IMR-90 (cell line): ENCODE measurements at regions not wholly inside any gene's neighbourhood (a gene's known extent, or its start where the extent isn't known, plus 50 kb on each side); places are given as distances from the start of the nearest gene placed in this dataset.

ENCODE experiments used
- ATAC-seq: fragments of 200-7000 bp; cut with Tn5 transposase; 2 replicates; pipeline ENCODE4 v1.9.1; 2020; ENCODE audit warnings: low read depth, mild to moderate bottlenecking, moderate library complexity
- BruUV-seq: library from RNA; stranded (reverse); fragments of 400-500 nt; replicated peaks from 2 replicates; lab custom pipeline; 2021; lab: Mats Ljungman, UMichigan
- CTCF ChIA-PET: fragments of 300-600 bp; formaldehyde crosslinking; extraction: SDS; loops from one replicate; lab custom pipeline; 2021; ENCODE audit warnings: antibody characterized with exemption; lab: Yijun Ruan, JAX
- POLR2A ChIA-PET: fragments of 300-600 bp; sonication (Branson Sonifier 250); formaldehyde crosslinking; loops from one replicate; lab custom pipeline; 2022; ENCODE audit warnings: antibody characterized with exemption; ENCODE audit not compliant: unreplicated experiment; lab: Charles Lee
- DNase-seq: peaks from one replicate; pipeline ENCODE4 v3.0.0; 2013
- H2AFZ ChIP-seq: replicated peaks from 2 replicates; pipeline ENCODE3; 2013; ENCODE audit warnings: low read length, mild to moderate bottlenecking; ENCODE audit not compliant: poor library complexity
- H2AK5ac ChIP-seq: 2 replicates; pipeline ENCODE4 v1.6.1; 2013; ENCODE audit warnings: low read depth, low read length, inconsistent platforms
- H2AK9ac ChIP-seq: replicated peaks from 2 replicates; pipeline ENCODE3; 2013; ENCODE audit warnings: mild to moderate bottlenecking, low read depth, low read length, moderate library complexity; ENCODE audit not compliant: poor library complexity
- H2BK120ac ChIP-seq: 2 replicates; pipeline ENCODE4 v1.6.1; 2013; ENCODE audit warnings: low read depth, low read length, inconsistent platforms
- H2BK15ac ChIP-seq: 3 replicates; pipeline ENCODE4 v1.6.1; 2013; ENCODE audit warnings: low read depth, low read length, inconsistent platforms
- H2BK20ac ChIP-seq: 2 replicates; pipeline ENCODE4 v1.6.1; 2013; ENCODE audit warnings: low read depth, mild to moderate bottlenecking, inconsistent platforms, low read length, moderate library complexity
- H2BK5ac ChIP-seq: 2 replicates; pipeline ENCODE4 v1.6.1; 2013; ENCODE audit warnings: mild to moderate bottlenecking, low read depth, low read length, inconsistent platforms; ENCODE audit not compliant: poor library complexity, severe bottlenecking
- H3K14ac ChIP-seq: replicated peaks from 2 replicates; pipeline ENCODE4 v1.6.1; 2013; ENCODE audit warnings: low read depth, low read length, inconsistent platforms
- H3K18ac ChIP-seq: 2 replicates; pipeline ENCODE4 v1.6.1; 2013; ENCODE audit warnings: low read depth, low read length, control low read depth
- H3K23ac ChIP-seq: 2 replicates; pipeline ENCODE4 v1.6.1; 2013; ENCODE audit warnings: low read depth, low read length, inconsistent platforms
- H3K27ac ChIP-seq: 2 replicates; pipeline ENCODE4 v1.5.1; 2013; ENCODE audit warnings: mild to moderate bottlenecking, control low read depth, low read length; ENCODE audit not compliant: insufficient read depth
- H3K27me3 ChIP-seq: 2 replicates; pipeline ENCODE4 v1.6.1; 2013; ENCODE audit warnings: low read length; ENCODE audit not compliant: control insufficient read depth, insufficient read depth
- H3K36me3 ChIP-seq: 2 replicates; pipeline ENCODE4 v1.6.1; 2013; ENCODE audit warnings: low read length, mixed read lengths; ENCODE audit not compliant: control insufficient read depth, insufficient read depth
- H3K4ac ChIP-seq: 2 replicates; pipeline ENCODE4 v1.6.1; 2013; ENCODE audit warnings: low read depth, low read length, inconsistent platforms
- H3K4me1 ChIP-seq: 2 replicates; pipeline ENCODE4 v1.6.1; 2013; ENCODE audit warnings: low read length, mixed read lengths; ENCODE audit not compliant: control insufficient read depth, insufficient read depth
- H3K4me2 ChIP-seq: 2 replicates; pipeline ENCODE4 v1.6.1; 2013; ENCODE audit warnings: low read depth, mild to moderate bottlenecking, control low read depth, low read length, moderate library complexity
- H3K4me3 ChIP-seq: 2 replicates; pipeline ENCODE4 v1.5.1; 2013; ENCODE audit warnings: low read depth, mild to moderate bottlenecking, control low read depth, low read length, moderate library complexity; ENCODE audit not compliant: insufficient read depth
- H3K56ac ChIP-seq: 2 replicates; pipeline ENCODE4 v1.6.1; 2013; ENCODE audit warnings: low read length, inconsistent platforms; ENCODE audit not compliant: insufficient read depth; ENCODE audit errors: extremely low read depth
- H3K79me1 ChIP-seq, 2 experiments: 2 replicates each; pipeline ENCODE4 v1.6.1; 2013; ENCODE audit warnings: low read length in 2 of 2, inconsistent platforms in 1 of 2, low read depth in 1 of 2
- H3K9ac ChIP-seq: 2 replicates; pipeline ENCODE4 v1.6.1; 2013; ENCODE audit warnings: low read depth, low read length, control low read depth
- H3K9me1 ChIP-seq: 2 replicates; pipeline ENCODE4 v1.6.1; 2013; ENCODE audit warnings: low read length, inconsistent platforms; ENCODE audit not compliant: insufficient read depth
- H3K9me3 ChIP-seq: 2 replicates; pipeline ENCODE4 v1.6.1; 2013; ENCODE audit warnings: low read length; ENCODE audit not compliant: control insufficient read depth, insufficient read depth
- H4K20me1 ChIP-seq: 2 replicates; pipeline ENCODE4 v1.6.1; 2013; ENCODE audit warnings: low read length, inconsistent platforms; ENCODE audit not compliant: insufficient read depth
- H4K5ac ChIP-seq: 2 replicates; pipeline ENCODE4 v1.6.1; 2013; ENCODE audit warnings: mild to moderate bottlenecking, low read depth, low read length, control low read depth
- H4K8ac ChIP-seq, 2 experiments: 2 replicates each; pipeline ENCODE4 v1.6.1; 2013; ENCODE audit warnings: low read depth in 2 of 2, low read length in 2 of 2, control low read depth in 1 of 2, inconsistent platforms in 1 of 2
- H4K91ac ChIP-seq: 2 replicates; pipeline ENCODE4 v1.6.1; 2013; ENCODE audit warnings: low read depth, low read length, inconsistent platforms; ENCODE audit not compliant: insufficient read depth
- BHLHE40 ChIP-seq: fragments of 150-350 bp; IDR thresholded peaks from 2 replicates; pipeline ENCODE4 v1.6.1; 2016; ENCODE audit warnings: mild to moderate bottlenecking, low read depth, low read length
- CEBPB ChIP-seq: IDR thresholded peaks from 2 replicates; pipeline ENCODE4 v1.6.1; 2012; ENCODE audit warnings: low read depth, low read length, improper control_type of control experiment
- CHD1 ChIP-seq: IDR thresholded peaks from 2 replicates; pipeline ENCODE4 v1.6.1; 2012; ENCODE audit warnings: low read depth, low read length, improper control_type of control experiment
- CTCF ChIP-seq: conservative IDR thresholded peaks from 2 replicates; pipeline ENCODE4 v1.5.1; 2012; ENCODE audit warnings: mild to moderate bottlenecking, low read depth, low read length, improper control_type of control experiment
- FOS ChIP-seq: fragments of 150-350 bp; IDR thresholded peaks from 2 replicates; pipeline ENCODE4 v1.6.1; 2016; ENCODE audit warnings: low read depth, low read length
- MAFK ChIP-seq: IDR thresholded peaks from 2 replicates; pipeline ENCODE4 v1.6.1; 2012; ENCODE audit warnings: low read depth, low read length, improper control_type of control experiment
- MAZ ChIP-seq: IDR thresholded peaks from 2 replicates; pipeline ENCODE4 v1.6.1; 2012; ENCODE audit warnings: low read depth, mild to moderate bottlenecking, low read length, improper control_type of control experiment, moderate library complexity, borderline replicate concordance
- MXI1 ChIP-seq: IDR thresholded peaks from 2 replicates; pipeline ENCODE4 v1.6.1; 2012; ENCODE audit warnings: low read depth, mild to moderate bottlenecking, low read length, moderate library complexity, borderline replicate concordance
- NFE2L2 ChIP-seq: fragments of 150-350 bp; IDR thresholded peaks from 2 replicates; pipeline ENCODE4 v1.6.1; 2016; ENCODE audit warnings: low read depth, mild to moderate bottlenecking, low read length
- POLR2A ChIP-seq: IDR thresholded peaks from 2 replicates; pipeline ENCODE4 v1.6.1; 2012; ENCODE audit warnings: mild to moderate bottlenecking, low read depth, low read length
- RAD21 ChIP-seq: IDR thresholded peaks from 2 replicates; pipeline ENCODE4 v1.6.1; 2012; ENCODE audit warnings: low read length, improper control_type of control experiment
- RCOR1 ChIP-seq: IDR thresholded peaks from 2 replicates; pipeline ENCODE4 v1.6.1; 2012; ENCODE audit warnings: mild to moderate bottlenecking, low read length, improper control_type of control experiment; ENCODE audit not compliant: insufficient replicate concordance
- RFX5 ChIP-seq: IDR thresholded peaks from 2 replicates; pipeline ENCODE4 v1.8.0; 2012; ENCODE audit warnings: low read depth, mild to moderate bottlenecking, low read length, moderate library complexity
- SMC3 ChIP-seq: fragments of 150-350 bp; IDR thresholded peaks from 2 replicates; pipeline ENCODE4 v1.6.1; 2016; ENCODE audit warnings: low read depth, mild to moderate bottlenecking, antibody characterized with exemption, low read length, moderate library complexity
- WGBS, 2 experiments: methylation state at CpG; one replicate each; pipeline versions ENCODE4 v1.1.5 to v1.1.7; 2013; ENCODE audit warnings: missing lambda C conversion rate in 2 of 2; ENCODE audit not compliant: insufficient read length in 1 of 2; ENCODE audit errors: extremely low coverage in 2 of 2; 5-methylcytosine and 5-hydroxymethylcytosine counted together
- dilution Hi-C: fragments of 300-500 bp; cut with HindIII; formaldehyde crosslinking; loops from one replicate; pipeline ENCODE4 v1.14.3; 2018; ENCODE audit warnings: low sequenced_read_pairs; ENCODE audit not compliant: unreplicated experiment
- in situ Hi-C: fragments of 300-500 bp; cut with MboI; formaldehyde crosslinking; loops from 3 replicates; pipeline ENCODE4 v1.14.3; 2019; ENCODE audit warnings: low sequenced_read_pairs, inconsistent platforms, mixed read lengths
- intact Hi-C: fragments of 100-400 bp; cut with micrococcal nuclease; formaldehyde crosslinking; loops from 2 replicates; pipeline ENCODE4 v1.10.0; 2022

GRCh38 chr13:107458269-107458668, 757.1 kb downstream of the LIG4 start:
- 0 out of 2 replicates have a peak overlapping the region, but pooled peaks have one; percentile 14 for H3K14ac ChIP-seq
- H2BK5ac ChIP-seq, result no peak overlapping the region
- no peak overlapping the region for H3K18ac ChIP-seq
- 88% methylated on average over 3 of the region's 10 CpGs; no CpG with 5 or more reads in 1 of the 2 experiments for WGBS, 2 experiments
- H2AK9ac ChIP-seq, result no peak overlapping the region
- H2BK120ac ChIP-seq, result peak overlapping the region; percentile 52; the same call in 1 of the 2 replicates
- ChIA-PET CTCF (no interaction called here), POLR2A (no interaction called here)
- H3K9me3 ChIP-seq, result peaks cover 2% of the 10 kb centered on the region
- peak overlapping the region; percentile 50 for H3K4ac ChIP-seq
- H2AFZ ChIP-seq, result no peak overlapping the region
- H3K9ac ChIP-seq, result no peak overlapping the region
- H3K27ac ChIP-seq, result no peak overlapping the region
- no peak for TF ChIP-seq SMC3
- TF ChIP-seq BHLHE40, result no peak
- no peak for TF ChIP-seq MAFK
- no peak for TF ChIP-seq CTCF
- no peak for TF ChIP-seq MAZ
- TF ChIP-seq CHD1, result no peak
- no peak for TF ChIP-seq FOS
- TF ChIP-seq RAD21, result no peak
- no peak for TF ChIP-seq MXI1
- no peak for TF ChIP-seq CEBPB
- TF ChIP-seq RFX5, result no peak
- no peak for TF ChIP-seq RCOR1
- TF ChIP-seq POLR2A, result no peak
- TF ChIP-seq NFE2L2, result no peak
- no peak overlapping the region for H4K91ac ChIP-seq
- peaks cover 9% of the 10 kb centered on the region for H3K4me1 ChIP-seq
- H3K56ac ChIP-seq, result no peak overlapping the region
- H4K8ac ChIP-seq, result no peak overlapping the region; a peak in 1 of 4 replicates
- H3K23ac ChIP-seq, result no peak overlapping the region
- DNase-seq, result no peak
- no peak overlapping the region for H3K4me3 ChIP-seq
- H3K36me3 ChIP-seq, result no peaks in the 10 kb centered on the region; the same call in 1 of the 2 replicates
- H2AK5ac ChIP-seq, result peak overlapping the region; percentile 92; the same call in 1 of the 2 replicates
- no TSS peak for BruUV-seq
- H4K20me1 ChIP-seq, result 0 out of 2 replicates have a peak, but pooled peaks cover 3% of the 10 kb centered on the region
- H2BK15ac ChIP-seq, result no peak overlapping the region
- in situ Hi-C loops, result no loop called here
- no peak overlapping the region for H3K4me2 ChIP-seq
- intact Hi-C loops, result loop anchor here (10.0 kb wide), 2 partner anchors 197 to 253 kb away; no protein-coding TSS in a partner anchor
- H3K27me3 ChIP-seq, result no peaks in the 10 kb centered on the region
- H4K5ac ChIP-seq, result no peak overlapping the region
- H3K9me1 ChIP-seq, result peaks cover 7% of the 10 kb centered on the region
- peaks cover 17 to 42% of the 10 kb centered on the region in 2 experiments for H3K79me1 ChIP-seq
- ATAC-seq, result no peak
- peak overlapping the region; percentile 8; the same call in 1 of the 2 replicates for H2BK20ac ChIP-seq
- dilution Hi-C loops, result no loop called here
